ENCODE measurements at regions not wholly inside any gene's neighbourhood (a gene's known extent, or its start where the extent isn't known, plus 50 kb on each side); places are given as distances from the start of the nearest gene placed in this dataset.

DNA sequence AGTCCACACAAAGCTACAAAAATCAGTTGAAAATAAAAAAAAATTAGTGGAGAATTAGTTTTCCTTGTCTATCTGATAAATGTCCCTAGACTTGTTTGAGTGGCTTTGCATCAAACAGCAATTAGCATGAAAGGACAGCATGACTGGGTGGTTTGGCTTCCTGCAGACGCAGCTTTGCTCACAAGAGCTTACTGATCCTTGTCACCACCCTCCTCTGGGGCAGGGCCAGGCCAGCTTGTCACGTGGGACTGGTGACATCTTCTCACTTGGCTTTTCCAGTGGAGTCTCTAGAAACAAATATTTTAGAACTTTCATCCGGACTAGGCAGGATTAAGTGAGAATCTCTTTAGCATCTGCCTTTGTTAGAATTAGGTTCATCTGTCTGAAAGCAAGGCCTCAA lies 76.0 kb upstream of the OLIG2 start:
- TF ChIP-seq CTCF (conservative IDR thresholded peaks at IDR 0.05 in 1 of 2, IDR thresholded peaks at IDR 0.05 in 1 of 2; ENCODE audit: low read depth in 1 of 2, low read length in 2 of 2) (no peak), EZH2 (IDR thresholded peaks at IDR 0.05; ENCODE audit: low read length, missing control alignments) (no peak)
